HEK293 (cell line): ENCODE measurements at regions not wholly inside any gene's neighbourhood (a gene's known extent, or its start where the extent isn't known, plus 50 kb on each side); places are given as distances from the start of the nearest gene placed in this dataset.

ENCODE experiments used
- CTCF ChIA-PET: fragments of 350-600 bp; formaldehyde crosslinking; extraction: SDS; loops from one replicate; lab custom pipeline; 2021; ENCODE audit warnings: antibody characterized with exemption; lab: Yijun Ruan, JAX
- POLR2A ChIA-PET: fragments of 300-600 bp; formaldehyde crosslinking; extraction: SDS; loops from one replicate; lab custom pipeline; 2020; ENCODE audit warnings: antibody characterized with exemption, inconsistent platforms; lab: Yijun Ruan, JAX
- H3K27ac ChIP-seq: fragments of 200-500 bp; sonication (Bioruptor generic); 2 replicates; pipeline ENCODE4 v1.5.1; 2014; ENCODE audit warnings: low read depth, low read length, control low read depth, inconsistent platforms; ENCODE audit errors: extremely low read depth
- H3K36me3 ChIP-seq, 2 experiments: fragments of 200-500 bp in 1 of 2; sonication (Bioruptor generic) in 1 of 2; 1 replicate in 1 of 2; 2 replicates in 1 of 2; pipeline ENCODE4 v1.5.1; 2014 to 2017; ENCODE audit warnings: inconsistent platforms in 2 of 2, low read length in 2 of 2; ENCODE audit not compliant: control insufficient read depth in 2 of 2, insufficient read depth in 1 of 2
- H3K4me1 ChIP-seq: fragments of 200-500 bp; sonication (Bioruptor generic); 2 replicates; pipeline ENCODE4 v1.5.1; 2014; ENCODE audit warnings: mild to moderate bottlenecking, low read length, inconsistent platforms; ENCODE audit not compliant: control insufficient read depth, insufficient read depth
- H3K4me3 ChIP-seq: 2 replicates; pipeline ENCODE4 v1.5.1; 2011; ENCODE audit warnings: low read depth, mild to moderate bottlenecking, control low read depth, low read length, moderate library complexity
- H3K9me3 ChIP-seq: fragments of 200-500 bp; sonication (Bioruptor generic); 2 replicates; pipeline ENCODE4 v1.5.1; 2014; ENCODE audit warnings: low read depth, low read length, inconsistent platforms; ENCODE audit not compliant: control insufficient read depth, insufficient read depth
- FEZF1 ChIP-seq: fragments of 450-650 bp; formaldehyde crosslinking; IDR thresholded peaks from 2 replicates; pipeline ENCODE4 v1.5.1; 2016; ENCODE audit warnings: missing biosample characterization, missing genetic modification characterization
- HOXC10 ChIP-seq: sonication (generic); formaldehyde crosslinking; IDR thresholded peaks from 2 replicates; pipeline ENCODE4 v1.8.1; 2023; ENCODE audit warnings: mild to moderate bottlenecking, missing genetic modification reagents
- KLF7 ChIP-seq: fragments of 450-650 bp; formaldehyde crosslinking; IDR thresholded peaks from 2 replicates; pipeline ENCODE4 v1.5.1; 2016; ENCODE audit warnings: missing biosample characterization, missing genetic modification characterization, borderline replicate concordance
- MZF1 ChIP-seq: fragments of 450-650 bp; formaldehyde crosslinking; IDR thresholded peaks from 2 replicates; pipeline ENCODE4 v1.5.1; 2017; ENCODE audit warnings: missing biosample characterization, missing genetic modification characterization, borderline replicate concordance
- SETDB1 ChIP-seq: IDR thresholded peaks from one replicate; pipeline ENCODE4 v1.6.1; 2017; ENCODE audit warnings: mild to moderate bottlenecking, low read length, moderate library complexity, mixed read lengths; ENCODE audit not compliant: insufficient read length
- ZBTB21 ChIP-seq: fragments of 450-650 bp; formaldehyde crosslinking; IDR thresholded peaks from 2 replicates; pipeline ENCODE4 v1.5.1; 2017; ENCODE audit warnings: missing biosample characterization, missing genetic modification characterization
- ZNF10 ChIP-seq: fragments of 450-650 bp; formaldehyde crosslinking; IDR thresholded peaks from 2 replicates; pipeline ENCODE4 v1.5.1; 2017; ENCODE audit warnings: missing biosample characterization, missing genetic modification characterization
- ZNF292 ChIP-seq: fragments of 450-650 bp; formaldehyde crosslinking; IDR thresholded peaks from 2 replicates; pipeline ENCODE4 v1.5.1; 2016; ENCODE audit warnings: low read depth, missing biosample characterization, missing genetic modification characterization, borderline replicate concordance
- ZNF37A ChIP-seq: fragments of 450-650 bp; IDR thresholded peaks from 2 replicates; pipeline ENCODE4 v1.5.1; 2018; ENCODE audit warnings: missing biosample characterization, missing genetic modification characterization
- ZNF391 ChIP-seq: fragments of 450-650 bp; formaldehyde crosslinking; IDR thresholded peaks from 2 replicates; pipeline ENCODE4 v1.5.1; 2016; ENCODE audit warnings: low read depth, missing biosample characterization, missing genetic modification characterization, borderline replicate concordance
- ZNF610 ChIP-seq: fragments of 450-650 bp; formaldehyde crosslinking; IDR thresholded peaks from 2 replicates; pipeline ENCODE4 v1.5.1; 2016; ENCODE audit warnings: missing biosample characterization, missing genetic modification characterization, borderline replicate concordance
- ZNF677 ChIP-seq: fragments of 450-650 bp; IDR thresholded peaks from 2 replicates; pipeline ENCODE4 v1.5.0; 2018; ENCODE audit warnings: missing biosample characterization, mild to moderate bottlenecking, missing genetic modification characterization, moderate library complexity
- TF ChIP-seq, protein P1 (sequence below): fragments of 450-650 bp; formaldehyde crosslinking; IDR thresholded peaks from 2 replicates; pipeline ENCODE4 v1.5.1; 2016; ENCODE audit warnings: missing biosample characterization, missing genetic modification characterization
- TF ChIP-seq, protein P2 (sequence below): fragments of 450-650 bp; formaldehyde crosslinking; IDR thresholded peaks from 2 replicates; pipeline ENCODE4 v1.5.1; 2016; ENCODE audit warnings: missing biosample characterization, missing genetic modification characterization
- TF ChIP-seq, protein P3 (sequence below): fragments of 450-650 bp; formaldehyde crosslinking; IDR thresholded peaks from 2 replicates; pipeline ENCODE4 v1.5.1; 2017; ENCODE audit warnings: missing biosample characterization, mild to moderate bottlenecking, missing genetic modification characterization, moderate library complexity
- TF ChIP-seq, protein P4 (sequence below): fragments of 450-650 bp; formaldehyde crosslinking; IDR thresholded peaks from 2 replicates; pipeline ENCODE4 v1.5.1; 2016; ENCODE audit warnings: missing biosample characterization, missing genetic modification characterization
- TF ChIP-seq, protein P5 (sequence below): fragments of 450-650 bp; formaldehyde crosslinking; IDR thresholded peaks from 2 replicates; pipeline ENCODE4 v1.5.1; 2016; ENCODE audit warnings: missing biosample characterization, missing genetic modification characterization
- TF ChIP-seq, protein P6 (sequence below): fragments of 450-650 bp; formaldehyde crosslinking; IDR thresholded peaks from 2 replicates; pipeline ENCODE4; 2016; ENCODE audit warnings: missing biosample characterization, missing genetic modification characterization

DNA sequence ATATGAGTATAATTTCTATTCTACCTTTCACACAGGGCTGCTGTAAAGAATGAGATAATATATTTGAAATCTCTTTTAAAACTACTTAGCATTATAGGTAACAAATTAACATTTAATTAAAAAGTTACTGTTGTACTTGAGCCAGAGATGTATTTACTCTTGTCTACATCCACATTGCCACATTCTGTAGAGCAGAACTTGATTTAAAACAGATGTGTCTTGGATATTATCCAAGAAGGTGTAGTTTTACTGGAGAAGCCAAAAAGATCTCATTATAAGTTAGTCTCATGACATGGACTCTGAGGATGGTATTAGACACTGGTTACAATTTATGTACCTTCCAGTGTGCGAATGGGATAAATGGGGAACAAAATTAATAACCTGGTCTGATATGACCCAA lies 293.1 kb upstream of the CCNH start:
- Histone ChIP-seq H3K27ac (no peak overlapping the region), H3K36me3 (no peaks in the 10 kb centered on the region), H3K9me3 (no peaks in the 10 kb centered on the region), H3K4me1 (no peaks in the 10 kb centered on the region), H3K4me3 (no peak overlapping the region)
- TF ChIP-seq SETDB1 = no peak
- TF ChIP-seq FEZF1 = no peak
- TF ChIP-seq ZNF292 = no peak
- no peak for TF ChIP-seq HOXC10 (CRISPR knock-in tag)
- ChIA-PET POLR2A (no interaction called here), CTCF (no interaction called here)

DNA sequence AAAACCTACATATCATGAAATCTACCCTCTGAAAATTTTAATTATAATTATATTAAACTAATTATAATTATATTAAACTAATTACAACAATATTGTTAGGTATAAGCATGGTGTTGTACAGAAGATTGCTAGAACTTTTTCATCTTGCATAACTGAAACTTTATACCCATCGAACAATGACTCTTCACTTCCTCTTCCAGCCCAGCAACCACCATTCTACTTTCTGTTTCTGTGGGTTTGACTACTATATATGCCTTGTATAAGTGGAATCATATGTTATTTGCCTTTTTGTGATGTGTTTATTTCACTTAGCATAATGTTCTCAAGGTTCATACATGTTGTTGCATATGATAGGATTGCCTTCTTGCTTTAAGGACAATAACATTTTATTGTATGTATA lies 274.2 kb upstream of the CCNH start:
- TF ChIP-seq, protein P1, sequence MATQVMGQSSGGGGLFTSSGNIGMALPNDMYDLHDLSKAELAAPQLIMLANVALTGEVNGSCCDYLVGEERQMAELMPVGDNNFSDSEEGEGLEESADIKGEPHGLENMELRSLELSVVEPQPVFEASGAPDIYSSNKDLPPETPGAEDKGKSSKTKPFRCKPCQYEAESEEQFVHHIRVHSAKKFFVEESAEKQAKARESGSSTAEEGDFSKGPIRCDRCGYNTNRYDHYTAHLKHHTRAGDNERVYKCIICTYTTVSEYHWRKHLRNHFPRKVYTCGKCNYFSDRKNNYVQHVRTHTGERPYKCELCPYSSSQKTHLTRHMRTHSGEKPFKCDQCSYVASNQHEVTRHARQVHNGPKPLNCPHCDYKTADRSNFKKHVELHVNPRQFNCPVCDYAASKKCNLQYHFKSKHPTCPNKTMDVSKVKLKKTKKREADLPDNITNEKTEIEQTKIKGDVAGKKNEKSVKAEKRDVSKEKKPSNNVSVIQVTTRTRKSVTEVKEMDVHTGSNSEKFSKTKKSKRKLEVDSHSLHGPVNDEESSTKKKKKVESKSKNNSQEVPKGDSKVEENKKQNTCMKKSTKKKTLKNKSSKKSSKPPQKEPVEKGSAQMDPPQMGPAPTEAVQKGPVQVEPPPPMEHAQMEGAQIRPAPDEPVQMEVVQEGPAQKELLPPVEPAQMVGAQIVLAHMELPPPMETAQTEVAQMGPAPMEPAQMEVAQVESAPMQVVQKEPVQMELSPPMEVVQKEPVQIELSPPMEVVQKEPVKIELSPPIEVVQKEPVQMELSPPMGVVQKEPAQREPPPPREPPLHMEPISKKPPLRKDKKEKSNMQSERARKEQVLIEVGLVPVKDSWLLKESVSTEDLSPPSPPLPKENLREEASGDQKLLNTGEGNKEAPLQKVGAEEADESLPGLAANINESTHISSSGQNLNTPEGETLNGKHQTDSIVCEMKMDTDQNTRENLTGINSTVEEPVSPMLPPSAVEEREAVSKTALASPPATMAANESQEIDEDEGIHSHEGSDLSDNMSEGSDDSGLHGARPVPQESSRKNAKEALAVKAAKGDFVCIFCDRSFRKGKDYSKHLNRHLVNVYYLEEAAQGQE (tag by site-specific recombination) = no peak
- no peak for TF ChIP-seq FEZF1
- no peak for TF ChIP-seq ZBTB21 (tag by site-specific recombination)
- TF ChIP-seq ZNF677 (tag by site-specific recombination) = no peak
- TF ChIP-seq MZF1 = no peak
- TF ChIP-seq ZNF610 (tag by site-specific recombination) = no peak
- TF ChIP-seq, protein P2, sequence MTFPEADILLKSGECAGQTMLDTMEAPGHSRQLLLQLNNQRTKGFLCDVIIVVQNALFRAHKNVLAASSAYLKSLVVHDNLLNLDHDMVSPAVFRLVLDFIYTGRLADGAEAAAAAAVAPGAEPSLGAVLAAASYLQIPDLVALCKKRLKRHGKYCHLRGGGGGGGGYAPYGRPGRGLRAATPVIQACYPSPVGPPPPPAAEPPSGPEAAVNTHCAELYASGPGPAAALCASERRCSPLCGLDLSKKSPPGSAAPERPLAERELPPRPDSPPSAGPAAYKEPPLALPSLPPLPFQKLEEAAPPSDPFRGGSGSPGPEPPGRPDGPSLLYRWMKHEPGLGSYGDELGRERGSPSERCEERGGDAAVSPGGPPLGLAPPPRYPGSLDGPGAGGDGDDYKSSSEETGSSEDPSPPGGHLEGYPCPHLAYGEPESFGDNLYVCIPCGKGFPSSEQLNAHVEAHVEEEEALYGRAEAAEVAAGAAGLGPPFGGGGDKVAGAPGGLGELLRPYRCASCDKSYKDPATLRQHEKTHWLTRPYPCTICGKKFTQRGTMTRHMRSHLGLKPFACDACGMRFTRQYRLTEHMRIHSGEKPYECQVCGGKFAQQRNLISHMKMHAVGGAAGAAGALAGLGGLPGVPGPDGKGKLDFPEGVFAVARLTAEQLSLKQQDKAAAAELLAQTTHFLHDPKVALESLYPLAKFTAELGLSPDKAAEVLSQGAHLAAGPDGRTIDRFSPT (tag by site-specific recombination) = no peak
- TF ChIP-seq, protein P3, sequence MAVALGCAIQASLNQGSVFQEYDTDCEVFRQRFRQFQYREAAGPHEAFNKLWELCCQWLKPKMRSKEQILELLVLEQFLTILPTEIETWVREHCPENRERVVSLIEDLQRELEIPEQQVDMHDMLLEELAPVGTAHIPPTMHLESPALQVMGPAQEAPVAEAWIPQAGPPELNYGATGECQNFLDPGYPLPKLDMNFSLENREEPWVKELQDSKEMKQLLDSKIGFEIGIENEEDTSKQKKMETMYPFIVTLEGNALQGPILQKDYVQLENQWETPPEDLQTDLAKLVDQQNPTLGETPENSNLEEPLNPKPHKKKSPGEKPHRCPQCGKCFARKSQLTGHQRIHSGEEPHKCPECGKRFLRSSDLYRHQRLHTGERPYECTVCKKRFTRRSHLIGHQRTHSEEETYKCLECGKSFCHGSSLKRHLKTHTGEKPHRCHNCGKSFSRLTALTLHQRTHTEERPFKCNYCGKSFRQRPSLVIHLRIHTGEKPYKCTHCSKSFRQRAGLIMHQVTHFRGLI = no peak
- Histone ChIP-seq H3K36me3 (no peaks in the 10 kb centered on the region), H3K27ac (no peak overlapping the region), H3K9me3 (no peaks in the 10 kb centered on the region), H3K4me3 (no peak overlapping the region), H3K4me1 (no peaks in the 10 kb centered on the region)
- ChIA-PET POLR2A (no interaction called here), CTCF (no interaction called here)

DNA sequence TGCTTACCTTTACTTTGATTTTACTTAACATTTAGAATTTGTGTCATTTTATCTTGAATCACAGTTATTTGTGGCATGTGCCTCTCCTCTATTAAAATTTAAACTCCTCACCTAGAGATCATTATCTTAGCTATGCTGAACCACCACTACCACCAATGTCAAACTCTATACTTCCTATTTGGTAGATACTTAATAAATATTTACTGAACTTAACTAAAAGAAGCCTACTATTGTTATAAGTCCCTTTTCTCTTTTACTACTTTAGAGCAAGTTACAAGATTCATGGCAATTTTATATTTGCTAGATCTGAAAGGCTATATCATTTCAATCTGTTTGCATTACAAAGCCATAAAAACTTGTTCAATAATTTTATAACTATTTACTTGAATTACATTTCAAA lies 273.3 kb upstream of the CCNH start:
- H3K9me3 ChIP-seq = no peaks in the 10 kb centered on the region
- no peaks in the 10 kb centered on the region for H3K36me3 ChIP-seq
- TF ChIP-seq KLF7 (tag by site-specific recombination) = no peak
- TF ChIP-seq, protein P4, sequence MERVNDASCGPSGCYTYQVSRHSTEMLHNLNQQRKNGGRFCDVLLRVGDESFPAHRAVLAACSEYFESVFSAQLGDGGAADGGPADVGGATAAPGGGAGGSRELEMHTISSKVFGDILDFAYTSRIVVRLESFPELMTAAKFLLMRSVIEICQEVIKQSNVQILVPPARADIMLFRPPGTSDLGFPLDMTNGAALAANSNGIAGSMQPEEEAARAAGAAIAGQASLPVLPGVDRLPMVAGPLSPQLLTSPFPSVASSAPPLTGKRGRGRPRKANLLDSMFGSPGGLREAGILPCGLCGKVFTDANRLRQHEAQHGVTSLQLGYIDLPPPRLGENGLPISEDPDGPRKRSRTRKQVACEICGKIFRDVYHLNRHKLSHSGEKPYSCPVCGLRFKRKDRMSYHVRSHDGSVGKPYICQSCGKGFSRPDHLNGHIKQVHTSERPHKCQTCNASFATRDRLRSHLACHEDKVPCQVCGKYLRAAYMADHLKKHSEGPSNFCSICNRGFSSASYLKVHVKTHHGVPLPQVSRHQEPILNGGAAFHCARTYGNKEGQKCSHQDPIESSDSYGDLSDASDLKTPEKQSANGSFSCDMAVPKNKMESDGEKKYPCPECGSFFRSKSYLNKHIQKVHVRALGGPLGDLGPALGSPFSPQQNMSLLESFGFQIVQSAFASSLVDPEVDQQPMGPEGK (tag by site-specific recombination) = no peak
- TF ChIP-seq, protein P5, sequence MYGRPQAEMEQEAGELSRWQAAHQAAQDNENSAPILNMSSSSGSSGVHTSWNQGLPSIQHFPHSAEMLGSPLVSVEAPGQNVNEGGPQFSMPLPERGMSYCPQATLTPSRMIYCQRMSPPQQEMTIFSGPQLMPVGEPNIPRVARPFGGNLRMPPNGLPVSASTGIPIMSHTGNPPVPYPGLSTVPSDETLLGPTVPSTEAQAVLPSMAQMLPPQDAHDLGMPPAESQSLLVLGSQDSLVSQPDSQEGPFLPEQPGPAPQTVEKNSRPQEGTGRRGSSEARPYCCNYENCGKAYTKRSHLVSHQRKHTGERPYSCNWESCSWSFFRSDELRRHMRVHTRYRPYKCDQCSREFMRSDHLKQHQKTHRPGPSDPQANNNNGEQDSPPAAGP (tag by site-specific recombination) = no peak
- TF ChIP-seq ZNF37A (tag by site-specific recombination) = no peak
- TF ChIP-seq, protein P6, sequence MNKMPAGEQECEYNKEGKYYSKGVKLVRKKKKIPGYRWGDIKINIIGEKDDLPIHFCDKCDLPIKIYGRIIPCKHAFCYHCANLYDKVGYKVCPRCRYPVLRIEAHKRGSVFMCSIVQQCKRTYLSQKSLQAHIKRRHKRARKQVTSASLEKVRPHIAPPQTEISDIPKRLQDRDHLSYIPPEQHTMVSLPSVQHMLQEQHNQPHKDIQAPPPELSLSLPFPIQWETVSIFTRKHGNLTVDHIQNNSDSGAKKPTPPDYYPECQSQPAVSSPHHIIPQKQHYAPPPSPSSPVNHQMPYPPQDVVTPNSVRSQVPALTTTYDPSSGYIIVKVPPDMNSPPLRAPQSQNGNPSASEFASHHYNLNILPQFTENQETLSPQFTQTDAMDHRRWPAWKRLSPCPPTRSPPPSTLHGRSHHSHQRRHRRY = no peak
- TF ChIP-seq ZNF10 = no peak
- TF ChIP-seq ZNF391 (tag by site-specific recombination) = no peak
- CTCF ChIA-PET = no interaction called here
- POLR2A ChIA-PET = no interaction called here
- H3K4me1 ChIP-seq = no peaks in the 10 kb centered on the region
- no peak overlapping the region for H3K27ac ChIP-seq
- H3K4me3 ChIP-seq = no peak overlapping the region
